RWPE2 (cell line): ENCODE measurements at regions not wholly inside any gene's neighbourhood (a gene's known extent, or its start where the extent isn't known, plus 50 kb on each side); places are given as distances from the start of the nearest gene placed in this dataset.

ENCODE experiments used
- ATAC-seq: fragments of 200-7000 bp; cut with Tn5 transposase; 3 replicates; pipeline ENCODE4 v1.9.1; 2021; ENCODE audit warnings: low read depth
- DNase-seq: peaks from one replicate; pipeline ENCODE4 v3.0.0-alpha.2; 2020; ENCODE audit warnings: low spot score
- H3K27ac ChIP-seq: fragments of 450-650 bp; 2 replicates; pipeline ENCODE4 v1.5.1; 2017; ENCODE audit warnings: mild to moderate bottlenecking; ENCODE audit not compliant: poor library complexity, severe bottlenecking
- H3K27me3 ChIP-seq: fragments of 250-450 bp; sonication (Bioruptor Pico); 2 replicates; pipeline ENCODE4 v1.5.1; 2021; ENCODE audit warnings: mild to moderate bottlenecking, moderate library complexity; ENCODE audit not compliant: insufficient read depth, poor library complexity, severe bottlenecking
- H3K36me3 ChIP-seq: fragments of 250-450 bp; sonication (Bioruptor Pico); 2 replicates; pipeline ENCODE4 v1.5.1; 2020; ENCODE audit warnings: low read depth, mild to moderate bottlenecking, moderate library complexity
- H3K4me1 ChIP-seq: fragments of 250-450 bp; sonication (Bioruptor Pico); 2 replicates; pipeline ENCODE4 v1.5.1; 2021; ENCODE audit warnings: mild to moderate bottlenecking, moderate library complexity; ENCODE audit not compliant: insufficient read depth, poor library complexity, severe bottlenecking
- H3K4me3 ChIP-seq: fragments of 250-450 bp; sonication (Bioruptor Pico); 2 replicates; pipeline ENCODE4 v1.5.1; 2021; ENCODE audit warnings: mild to moderate bottlenecking, moderate library complexity; ENCODE audit not compliant: severe bottlenecking
- H3K9me3 ChIP-seq: fragments of 250-450 bp; sonication (Bioruptor Pico); 2 replicates; pipeline ENCODE4 v1.5.1; 2021; ENCODE audit warnings: mild to moderate bottlenecking, moderate library complexity; ENCODE audit not compliant: severe bottlenecking
- CTCF ChIP-seq: fragments of 450-650 bp; IDR thresholded peaks from one replicate; pipeline ENCODE4 v1.5.1; 2017; ENCODE audit warnings: mild to moderate bottlenecking, moderate library complexity; ENCODE audit not compliant: poor library complexity, severe bottlenecking

- DNase-seq: no peak
- ATAC-seq: no peak
Measured at GRCh38 chr15:62572797-62573196, 407.7 kb upstream of the C2CD4B start.

GRCh38 chr15:62573876-62574275 is 408.8 kb upstream of the C2CD4B start:
- Histone ChIP-seq H3K9me3 (no peaks in the 10 kb centered on the region), H3K27ac (no peak overlapping the region), H3K4me3 (no peak overlapping the region), H3K4me1 (peaks cover 11% of the 10 kb centered on the region), H3K36me3 (no peaks in the 10 kb centered on the region), H3K27me3 (no peaks in the 10 kb centered on the region)
- ATAC-seq (no peak), DNase-seq (no peak)
- no peak for TF ChIP-seq CTCF

More at GRCh38 chr15:62572797-62573196, 407.7 kb upstream of the C2CD4B start:
- TF ChIP-seq CTCF: no peak
- H3K4me1 ChIP-seq: peaks cover 11% of the 10 kb centered on the region
- H3K9me3 ChIP-seq: no peaks in the 10 kb centered on the region
- no peak overlapping the region for H3K4me3 ChIP-seq
- no peak overlapping the region for H3K27ac ChIP-seq
- H3K36me3 ChIP-seq: no peaks in the 10 kb centered on the region
- no peaks in the 10 kb centered on the region for H3K27me3 ChIP-seq

GRCh38 chr15:62578546-62578945 is 413.5 kb upstream of the C2CD4B start:
- no peak overlapping the region for H3K27ac ChIP-seq
- TF ChIP-seq CTCF: no peak
- no peak overlapping the region for H3K4me3 ChIP-seq
- ATAC-seq (no peak), DNase-seq (no peak)
- no peaks in the 10 kb centered on the region for H3K36me3 ChIP-seq
- H3K27me3 ChIP-seq: no peaks in the 10 kb centered on the region
- H3K4me1 ChIP-seq: no peaks in the 10 kb centered on the region
- H3K9me3 ChIP-seq: no peaks in the 10 kb centered on the region

- ATAC-seq (no peak), DNase-seq (no peak)
- H3K4me3 ChIP-seq: no peak overlapping the region
- H3K27me3 ChIP-seq: no peaks in the 10 kb centered on the region
- no peak overlapping the region for H3K27ac ChIP-seq
- no peaks in the 10 kb centered on the region for H3K36me3 ChIP-seq
- no peaks in the 10 kb centered on the region for H3K9me3 ChIP-seq
- H3K4me1 ChIP-seq: no peaks in the 10 kb centered on the region
- TF ChIP-seq CTCF: no peak
Measured at GRCh38 chr15:62578960-62579359, 413.9 kb upstream of the C2CD4B start.

- H3K27ac ChIP-seq: no peak overlapping the region
- H3K4me1 ChIP-seq: no peaks in the 10 kb centered on the region
- no peak for TF ChIP-seq CTCF
- no peak overlapping the region for H3K4me3 ChIP-seq
- DNase-seq: no peak
- no peaks in the 10 kb centered on the region for H3K9me3 ChIP-seq
- no peak; the same call in 2 of the 3 replicates for ATAC-seq
- no peaks in the 10 kb centered on the region for H3K27me3 ChIP-seq
- no peaks in the 10 kb centered on the region for H3K36me3 ChIP-seq
Measured at GRCh38 chr15:62579842-62580241, 414.8 kb upstream of the C2CD4B start.
